ENCODE measurements at regions not wholly inside any gene's neighbourhood (a gene's known extent, or its start where the extent isn't known, plus 50 kb on each side); places are given as distances from the start of the nearest gene placed in this dataset.

DNA sequence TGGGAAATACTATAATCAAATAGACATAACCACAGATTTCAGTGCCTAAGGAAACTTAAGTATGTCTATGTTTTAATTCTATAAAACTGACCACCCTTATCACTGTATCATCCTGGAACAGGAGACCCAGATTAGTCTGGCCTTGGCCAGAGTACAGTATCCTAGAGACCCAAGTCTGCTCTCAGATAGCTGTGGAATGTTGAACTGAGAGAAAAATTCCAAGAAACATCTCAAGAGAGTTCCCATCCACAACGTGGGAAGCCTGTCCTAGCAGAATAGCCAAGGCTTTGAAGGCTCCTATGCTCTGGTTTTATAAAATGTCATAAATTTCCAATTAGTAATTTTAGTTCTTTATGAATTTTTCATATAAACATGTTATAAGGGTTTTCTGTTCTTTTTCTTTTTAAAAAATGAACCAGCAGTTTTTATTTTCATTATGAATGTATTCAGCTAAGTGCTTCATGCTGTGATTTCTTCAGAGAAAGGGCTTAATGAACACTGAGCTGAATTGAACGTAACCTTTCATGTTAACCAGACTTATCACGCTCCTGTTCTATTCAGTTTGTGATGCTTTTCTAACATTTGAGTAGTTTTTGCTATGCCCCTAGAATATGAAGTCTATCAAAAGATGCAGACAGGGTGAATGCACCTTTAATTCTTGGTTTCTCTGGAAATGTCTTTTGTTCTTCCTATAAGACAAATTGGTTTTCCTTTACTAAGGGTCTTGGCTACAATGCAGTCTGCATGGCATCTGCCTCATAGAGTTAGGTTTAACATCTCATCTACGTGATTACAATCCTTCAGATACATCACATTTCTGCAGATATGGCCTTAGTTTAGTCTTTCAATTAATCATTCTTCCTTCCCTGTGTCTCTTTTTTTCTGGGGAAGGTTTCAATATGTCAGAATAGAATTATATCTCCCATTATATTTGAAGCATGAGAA is 230.8 kb downstream of the CYLC2 start:
- TF ChIP-seq POLR2AphosphoS5 (IDR thresholded peaks at IDR 0.05) (no peak), CTCF (IDR thresholded peaks at IDR 0.05) (no peak), POLR2A (IDR thresholded peaks at IDR 0.05) (no peak)

All from transverse colon (tissue), 4 donors.